Stimulated activated CD4-positive, alpha-beta T cell treated with anti-CD3 and anti-CD28 coated beads, TNF-alpha, amount 100 ng/mL, for 4 hours (primary cell): ENCODE measurements at regions not wholly inside any gene's neighbourhood (a gene's known extent, or its start where the extent isn't known, plus 50 kb on each side); places are given as distances from the start of the nearest gene placed in this dataset.
"Not testable (repeated sequence)": the region's sequence is repeated elsewhere in the genome, so short reads cannot be mapped to it uniquely, and the experiment has no call there.

Experiments used
- DNase-seq, 3 experiments: peaks; one replicate each; pipeline ENCODE4 v3.0.0-alpha.2; 2020; ENCODE audit warnings: low read depth in 3 of 3

DNA sequence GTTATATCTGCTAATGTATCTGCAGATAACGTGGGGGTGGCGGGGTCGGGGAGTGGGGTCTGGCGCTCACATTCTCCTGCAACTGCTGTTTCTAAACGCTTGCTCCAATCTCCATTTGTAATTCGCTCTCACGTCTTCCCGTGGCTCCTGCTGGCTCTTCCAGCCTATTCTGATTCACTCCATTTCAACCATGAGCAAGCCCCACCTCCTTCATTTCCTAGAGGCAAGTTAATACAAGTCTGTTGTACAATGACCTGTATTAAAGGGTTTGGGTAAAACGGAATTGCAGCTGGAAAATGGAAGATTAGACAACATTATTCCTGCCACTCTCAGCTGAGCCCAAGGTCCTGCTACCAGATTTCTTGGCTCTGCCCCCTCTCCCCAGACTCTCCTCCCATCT, 132.3 kb downstream of the CSNK2A3 start:
- no peak for DNase-seq

GRCh38 chr11:11218629-11218986, 134.4 kb downstream of the CSNK2A3 start:
- no peak for DNase-seq

- DNase-seq: no peak
Observed at GRCh38 chr11:11217929-11218628, 135.0 kb downstream of the CSNK2A3 start.

DNA sequence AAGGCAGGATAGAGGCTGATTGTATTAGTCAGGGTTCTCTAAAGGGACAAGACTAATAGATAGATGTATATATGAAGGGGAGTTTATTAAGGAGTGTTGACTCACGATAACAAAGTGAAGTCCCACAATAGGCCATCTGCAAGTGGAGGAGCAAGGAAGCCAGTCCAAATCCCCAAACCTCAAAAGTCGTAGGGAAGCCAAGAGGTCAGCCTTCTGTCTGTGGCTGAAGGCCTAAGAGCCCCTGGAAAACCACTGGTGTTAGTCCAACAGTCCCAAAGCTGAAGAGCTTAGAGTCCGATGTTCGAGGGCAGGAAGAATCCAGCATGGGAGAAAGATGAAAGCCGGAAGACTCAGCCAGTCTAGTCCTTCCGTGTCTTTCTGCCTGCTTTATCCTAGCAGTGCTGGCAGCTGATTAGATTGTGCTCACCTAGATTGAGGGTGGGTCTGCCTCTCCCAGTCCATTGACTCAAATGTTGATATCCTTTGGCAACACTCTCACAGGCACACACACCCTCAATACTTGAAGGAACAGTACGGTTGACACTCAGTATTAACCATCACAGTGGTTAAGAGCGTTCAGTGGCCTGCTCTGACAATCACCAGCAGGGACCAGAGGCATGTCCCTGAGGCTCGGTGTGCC, 135.6 kb downstream of the CSNK2A3 start:
- no peak for DNase-seq

DNA sequence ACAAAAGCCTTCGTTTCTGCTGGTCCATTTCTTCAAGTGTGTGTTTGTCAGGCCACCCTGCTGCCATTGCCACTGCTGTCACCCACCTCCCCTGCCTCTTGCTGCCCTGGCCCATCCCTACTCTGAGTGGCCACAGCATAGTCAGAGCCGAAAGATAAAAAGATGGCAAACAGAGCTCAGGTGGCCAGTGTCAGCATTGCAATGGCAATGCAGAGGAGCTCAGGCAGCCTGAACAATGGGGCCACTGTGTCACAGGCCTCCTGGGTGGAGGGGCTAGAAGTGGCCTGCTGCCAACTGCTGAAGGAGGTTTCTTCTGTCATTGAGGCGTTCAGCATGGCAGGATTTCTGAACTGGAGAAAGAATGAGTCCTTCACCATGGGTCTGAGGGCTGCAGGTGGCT, 137.1 kb downstream of the CSNK2A3 start:
- no peak for DNase-seq

DNA sequence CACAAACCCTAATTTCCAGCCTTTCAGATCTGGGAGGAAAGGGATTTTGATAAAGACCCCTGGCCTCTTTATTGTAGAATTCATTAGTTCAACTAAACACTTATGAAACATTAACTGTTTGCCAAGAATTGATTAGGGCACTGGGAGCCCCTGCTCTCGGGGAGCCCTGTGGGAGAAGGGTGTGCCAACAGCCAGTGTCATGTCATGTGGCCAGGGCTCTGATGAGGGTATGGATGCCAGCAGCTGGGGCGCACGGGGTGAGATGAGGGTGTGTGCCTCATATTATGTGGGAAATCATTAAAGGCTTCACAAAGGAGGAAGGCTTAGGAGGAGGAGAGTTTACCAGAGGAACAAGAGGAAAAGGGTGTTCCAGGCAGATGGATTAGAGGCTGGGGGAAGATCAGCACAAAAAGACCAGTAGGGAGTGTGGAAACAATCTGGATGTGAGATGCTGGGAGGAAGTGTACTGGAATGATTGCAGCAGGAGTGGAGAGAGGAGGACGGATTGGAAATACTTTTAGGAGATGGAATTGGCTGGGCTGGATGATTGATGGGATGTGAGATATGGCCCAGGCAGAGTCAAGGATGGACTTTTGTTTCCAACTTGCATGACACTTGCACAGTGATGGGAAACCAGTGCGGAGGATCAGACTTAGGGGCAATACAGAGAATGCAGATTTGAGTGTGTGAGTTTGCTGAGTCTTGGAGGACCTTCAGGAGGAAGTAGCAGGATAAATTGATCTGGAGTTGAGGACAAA, 137.8 kb downstream of the CSNK2A3 start:
- no peak for DNase-seq

GRCh38 chr11:11213117-11213516, 139.9 kb downstream of the CSNK2A3 start:
- no peak for DNase-seq

DNA sequence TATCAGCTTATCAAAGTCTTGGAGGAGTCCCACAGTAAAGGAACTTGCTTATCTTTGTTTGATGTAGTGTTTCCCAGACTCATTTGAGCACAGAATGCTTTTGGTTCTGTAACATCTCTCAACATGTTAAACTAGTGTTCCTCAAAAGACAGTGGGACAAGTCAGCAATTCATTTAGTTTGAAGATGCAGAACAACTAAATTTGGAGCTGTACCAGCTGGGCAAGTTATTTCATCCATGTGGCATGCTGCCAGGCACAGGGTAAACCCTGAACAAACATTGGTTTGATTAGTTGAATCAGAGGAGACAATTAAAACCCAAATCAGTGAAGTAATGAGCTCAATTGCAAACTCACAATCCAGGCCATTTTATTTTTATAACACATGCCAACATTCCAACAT, 141.2 kb downstream of the CSNK2A3 start:
- DNase-seq: no peak

- DNase-seq: no peak
Observed at GRCh38 chr11:11211186-11211585, 141.9 kb downstream of the CSNK2A3 start.

- no peak for DNase-seq
Observed at GRCh38 chr11:11210446-11210845, 142.6 kb downstream of the CSNK2A3 start.

GRCh38 chr11:11209967-11210366, 143.1 kb downstream of the CSNK2A3 start:
- no peak for DNase-seq

GRCh38 chr11:11208994-11209393, 144.1 kb downstream of the CSNK2A3 start:
- no peak for DNase-seq

- no peak for DNase-seq
Observed at GRCh38 chr11:11207428-11207827, 145.6 kb downstream of the CSNK2A3 start.

DNA sequence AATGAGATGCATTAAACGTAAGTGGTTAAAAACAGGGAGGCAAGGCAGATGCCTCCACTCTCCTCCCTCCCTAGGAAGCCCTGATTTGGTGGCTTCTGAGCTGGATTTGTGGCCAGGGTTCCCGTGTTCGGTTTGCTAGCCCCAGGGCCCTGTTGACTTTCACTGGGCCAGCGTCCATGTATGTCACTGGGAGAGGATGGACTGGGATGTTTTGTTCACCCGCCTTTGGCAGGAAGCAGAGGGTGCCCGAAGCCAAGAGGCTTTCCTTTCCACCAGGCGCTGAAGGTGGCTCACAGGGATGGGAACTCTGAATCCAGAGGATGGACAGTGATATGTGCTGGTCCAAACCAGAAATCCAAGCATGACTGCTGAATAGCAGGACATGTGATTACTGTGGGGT, 146.6 kb downstream of the CSNK2A3 start:
- no peak for DNase-seq

DNA sequence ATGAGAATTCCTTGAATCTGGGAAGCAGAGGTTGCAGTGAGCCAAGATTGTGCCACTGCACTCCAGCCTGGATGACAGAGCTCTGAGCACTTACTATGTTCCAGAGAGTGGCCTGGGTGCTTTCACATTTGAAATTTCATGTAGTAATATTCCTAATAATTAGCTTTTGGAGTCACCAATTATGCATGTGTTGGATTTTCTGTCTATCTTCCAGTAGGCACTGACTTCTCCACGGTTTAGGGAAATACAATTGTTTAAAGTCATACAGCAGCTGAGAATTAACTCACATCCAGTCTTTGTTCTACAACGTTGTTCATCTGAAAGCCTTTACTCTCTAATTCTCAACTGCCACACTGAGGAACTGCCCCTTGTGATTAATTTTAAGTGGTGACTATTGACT, 150.2 kb downstream of the CSNK2A3 start:
- DNase-seq: no peak

DNA sequence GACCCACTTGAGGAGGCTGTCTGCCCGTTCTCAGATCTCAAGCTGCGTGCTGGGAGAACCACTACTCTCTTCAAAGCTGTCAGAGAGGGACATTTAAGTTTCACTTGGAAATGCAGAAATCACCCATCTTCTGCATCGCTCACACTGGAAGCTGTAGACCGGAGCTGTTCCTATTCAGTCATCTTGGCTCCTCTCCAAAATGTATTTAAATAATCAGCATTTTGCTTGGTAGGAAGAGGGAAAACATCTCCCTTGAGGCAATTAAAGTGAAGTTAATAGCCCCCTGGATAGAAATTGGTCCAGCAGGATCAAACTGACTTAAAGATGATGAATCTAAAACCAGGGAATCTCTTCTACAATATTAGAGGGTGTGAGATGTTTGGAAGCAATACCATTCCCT, 151.7 kb downstream of the CSNK2A3 start:
- DNase-seq: not testable (repeated sequence)

DNA sequence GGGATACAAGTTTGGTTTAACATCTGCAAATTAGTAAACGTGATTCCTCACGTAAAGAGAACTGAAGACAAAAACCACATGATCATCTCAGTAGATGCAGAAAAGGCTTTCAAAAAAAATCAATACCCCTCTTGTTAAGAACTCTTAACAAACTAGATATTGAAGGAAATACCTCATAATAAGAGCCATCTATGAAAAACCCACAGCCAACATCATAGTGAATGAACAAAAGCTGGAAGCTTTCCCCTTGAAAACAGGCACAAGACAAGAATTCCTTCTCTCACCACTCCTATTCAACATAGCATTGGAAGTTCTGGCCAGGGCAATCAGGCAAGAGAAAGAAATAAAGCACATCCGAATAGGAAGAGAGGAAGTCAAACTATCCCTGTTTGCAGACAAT, 160.5 kb downstream of the CSNK2A3 start:
- DNase-seq: no peak

DNA sequence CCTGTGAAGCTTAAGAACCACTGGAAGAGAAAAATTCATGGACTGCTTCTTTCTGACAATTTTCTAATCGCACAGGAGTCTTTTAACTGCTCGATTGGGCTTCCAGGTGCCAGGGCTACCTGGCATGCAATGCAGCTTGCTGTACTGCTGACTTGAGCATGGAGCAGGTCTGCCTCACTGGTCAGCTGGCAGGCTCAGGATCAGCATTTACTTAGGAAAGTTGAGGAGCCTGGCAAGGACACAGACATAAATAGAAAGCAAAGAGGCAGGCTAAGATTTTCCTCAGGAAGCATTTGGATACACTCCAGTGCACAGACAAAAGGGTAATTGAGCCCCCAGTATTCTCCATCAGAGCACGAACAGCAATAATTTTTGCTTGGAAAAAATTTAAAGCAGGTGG, 163.5 kb downstream of the CSNK2A3 start:
- DNase-seq: no peak

DNA sequence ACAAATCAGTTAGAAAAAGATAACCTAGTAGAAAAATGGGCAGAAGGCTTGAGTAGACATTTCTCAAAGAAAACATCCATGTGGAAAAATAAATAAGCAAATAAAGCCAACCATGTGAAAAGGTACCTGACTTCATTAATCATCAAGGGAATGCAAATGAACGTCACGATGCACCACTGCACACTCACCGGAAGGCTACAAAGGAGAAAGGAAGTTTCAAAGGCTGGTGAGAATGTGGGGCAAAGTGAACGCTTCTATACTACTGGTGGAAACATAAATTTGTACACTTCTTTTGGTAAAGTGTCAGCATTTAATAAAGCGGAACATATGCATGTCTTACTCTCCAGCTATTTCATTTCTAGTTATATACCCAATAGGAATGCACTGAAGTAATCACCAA, 166.8 kb downstream of the CSNK2A3 start:
- no peak for DNase-seq

DNA sequence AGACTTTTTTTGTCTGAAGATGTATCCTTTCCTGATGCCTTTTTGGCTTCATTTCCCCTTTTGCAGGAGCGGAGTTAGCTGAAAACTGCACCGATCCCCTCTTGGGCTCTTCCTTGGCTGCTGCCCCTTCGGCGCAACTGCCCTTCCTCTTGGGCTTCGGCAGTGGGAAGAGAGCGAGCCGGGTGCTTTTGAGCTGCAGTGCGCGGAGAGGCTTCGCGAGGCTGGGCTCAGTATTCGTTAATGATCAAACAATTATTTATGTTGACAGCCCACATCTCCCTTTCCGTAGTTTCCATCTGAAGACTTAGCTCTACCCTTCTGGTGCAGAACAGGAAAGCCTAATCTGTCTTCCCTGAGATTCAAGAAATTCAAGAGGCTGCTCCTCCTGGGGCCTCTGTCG, 170.8 kb downstream of the CSNK2A3 start:
- no peak for DNase-seq

GRCh38 chr11:11178671-11179638, 174.1 kb downstream of the CSNK2A3 start:
- no peak for DNase-seq
